ENCODE measurements at regions not wholly inside any gene's neighbourhood (a gene's known extent, or its start where the extent isn't known, plus 50 kb on each side); places are given as distances from the start of the nearest gene placed in this dataset.
A peak's percentile ranks its signal among the peaks of the same experiment; 100 is the strongest.
"Not testable (repeated sequence)": the region's sequence is repeated elsewhere in the genome, so short reads cannot be mapped to it uniquely, and the experiment has no call there.

DNA sequence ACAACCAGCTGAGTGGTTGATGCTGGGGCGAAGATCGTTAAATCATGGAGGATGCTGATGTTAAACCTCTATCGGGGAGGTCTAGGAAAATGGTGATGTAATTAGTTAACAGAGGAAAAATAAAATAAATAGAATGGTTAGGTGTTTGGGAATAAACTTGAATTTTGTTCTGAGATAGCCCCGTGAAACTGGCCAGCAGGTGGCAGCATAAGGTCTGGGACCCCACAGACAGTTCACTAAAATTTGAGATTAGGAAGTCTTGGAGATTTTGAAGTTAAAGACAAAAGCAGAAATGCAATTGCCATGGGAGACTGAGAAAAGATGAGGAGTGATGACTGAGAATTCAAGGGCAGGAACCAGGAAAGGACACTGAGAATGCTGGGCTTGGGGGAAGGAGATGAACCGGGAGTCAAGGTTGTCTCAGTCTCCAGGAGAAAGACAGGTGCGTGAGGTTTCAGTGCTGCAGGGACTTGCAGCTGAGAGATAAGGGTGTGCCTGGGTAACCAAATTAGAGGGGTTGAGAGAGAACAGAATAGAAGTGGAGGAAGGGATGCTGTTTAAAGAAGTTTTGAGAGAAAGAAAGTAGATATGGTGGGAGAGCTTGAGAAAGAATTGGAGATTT, 248.0 kb downstream of the ZNF92 start:
- H3K79me2 ChIP-seq (ENCODE audit: low read length); CTCF ChIA-PET; intact Hi-C loops (cut with micrococcal nuclease); H3K4me2 ChIP-seq (ENCODE audit: low read length); H3K27ac ChIP-seq (ENCODE audit: low read length); H3F3A ChIP-seq (ENCODE audit: low read length, unreplicated experiment); H3K27me3 ChIP-seq (ENCODE audit: low read length); H3K9me2 ChIP-seq (replicated peaks; ENCODE audit: low read length); H3K4me1 ChIP-seq (ENCODE audit: insufficient read depth, low read length); H2AFZ ChIP-seq (ENCODE audit: low read length); H4K20me1 ChIP-seq (ENCODE audit: low read length); H3K9me3 ChIP-seq (ENCODE audit: low read length); H3K36me3 ChIP-seq (ENCODE audit: low read depth, low read length); H3K9ac ChIP-seq (ENCODE audit: low read length); H3K4me3 ChIP-seq (ENCODE audit: low read length); BruUV-seq (replicated peaks): not testable (repeated sequence)
- TF ChIP-seq CTCF (conservative IDR thresholded peaks at IDR 0.05; ENCODE audit: low read depth, low read length): peak; percentile 64
- POLR2A ChIA-PET (ENCODE audit: unreplicated experiment): interaction anchor here (0.6 kb wide), 1 partner anchor 49 kb away, joined by 4 read pairs; no protein-coding TSS in a partner anchor
- ATAC-seq (peak; percentile 73), DNase-seq (peak; percentile 21)

- POLR2A ChIA-PET (ENCODE audit: unreplicated experiment); H3K4me3 ChIP-seq (ENCODE audit: low read length); ATAC-seq; H2AFZ ChIP-seq (ENCODE audit: low read length); CTCF ChIA-PET; H4K20me1 ChIP-seq (ENCODE audit: low read length); H3K4me2 ChIP-seq (ENCODE audit: low read length); DNase-seq; H3K27ac ChIP-seq (ENCODE audit: low read length); intact Hi-C loops (cut with micrococcal nuclease); H3K79me2 ChIP-seq (ENCODE audit: low read length); BruUV-seq (replicated peaks); H3F3A ChIP-seq (ENCODE audit: low read length, unreplicated experiment); H3K4me1 ChIP-seq (ENCODE audit: insufficient read depth, low read length); H3K9me3 ChIP-seq (ENCODE audit: low read length); H3K9ac ChIP-seq (ENCODE audit: low read length); H3K9me2 ChIP-seq (replicated peaks; ENCODE audit: low read length); H3K36me3 ChIP-seq (ENCODE audit: low read depth, low read length): not testable (repeated sequence)
- H3K27me3 ChIP-seq (ENCODE audit: low read length): peaks cover 11% of the 10 kb centered on the region; the same call in 1 of the 2 replicates
Measured at GRCh38 chr7:65631236-65631635, 241.6 kb upstream of the VKORC1L1 start.

- H3K4me2 ChIP-seq (ENCODE audit: low read length); BruUV-seq (replicated peaks); H3K27ac ChIP-seq (ENCODE audit: low read length); H3F3A ChIP-seq (ENCODE audit: low read length, unreplicated experiment); intact Hi-C loops (cut with micrococcal nuclease); H2AFZ ChIP-seq (ENCODE audit: low read length); H4K20me1 ChIP-seq (ENCODE audit: low read length); H3K4me1 ChIP-seq (ENCODE audit: insufficient read depth, low read length); H3K36me3 ChIP-seq (ENCODE audit: low read depth, low read length); CTCF ChIA-PET; H3K9me3 ChIP-seq (ENCODE audit: low read length); H3K4me3 ChIP-seq (ENCODE audit: low read length); DNase-seq; H3K79me2 ChIP-seq (ENCODE audit: low read length); H3K9me2 ChIP-seq (replicated peaks; ENCODE audit: low read length); H3K9ac ChIP-seq (ENCODE audit: low read length); H3K27me3 ChIP-seq (ENCODE audit: low read length); POLR2A ChIA-PET (ENCODE audit: unreplicated experiment): not testable (repeated sequence)
- peak; percentile 77 for ATAC-seq
Measured at GRCh38 chr7:65633587-65634404, 239.1 kb upstream of the VKORC1L1 start.

DNA sequence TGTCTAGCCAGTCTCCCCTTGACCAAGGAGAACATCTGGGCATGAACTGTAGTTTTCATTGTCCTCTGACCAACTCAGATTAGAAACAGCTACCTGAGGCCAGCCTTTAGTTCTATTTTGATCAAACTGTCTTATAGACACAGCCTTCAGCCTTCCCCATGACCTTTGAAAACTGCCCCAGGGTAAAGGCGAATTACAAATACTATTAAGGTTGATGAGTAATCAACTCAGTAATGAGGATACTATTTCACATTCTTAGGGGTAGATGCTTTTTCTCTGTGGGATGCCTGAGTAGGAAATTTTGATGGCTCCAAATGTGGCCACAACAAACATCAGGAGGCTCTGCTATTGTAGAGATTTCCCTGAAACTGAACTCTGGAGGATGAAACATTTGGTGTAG, 234.0 kb upstream of the VKORC1L1 start:
- H3K9me3 ChIP-seq (ENCODE audit: low read length); BruUV-seq (replicated peaks); H3F3A ChIP-seq (ENCODE audit: low read length, unreplicated experiment); H3K4me2 ChIP-seq (ENCODE audit: low read length); H4K20me1 ChIP-seq (ENCODE audit: low read length); POLR2A ChIA-PET (ENCODE audit: unreplicated experiment); H3K27ac ChIP-seq (ENCODE audit: low read length); H3K9me2 ChIP-seq (replicated peaks; ENCODE audit: low read length); H3K36me3 ChIP-seq (ENCODE audit: low read depth, low read length); H2AFZ ChIP-seq (ENCODE audit: low read length); H3K4me1 ChIP-seq (ENCODE audit: insufficient read depth, low read length); H3K9ac ChIP-seq (ENCODE audit: low read length); DNase-seq; H3K4me3 ChIP-seq (ENCODE audit: low read length); H3K27me3 ChIP-seq (ENCODE audit: low read length); H3K79me2 ChIP-seq (ENCODE audit: low read length); intact Hi-C loops (cut with micrococcal nuclease); CTCF ChIA-PET: not testable (repeated sequence)
- ATAC-seq: peak; percentile 72

- H3K4me2 ChIP-seq (ENCODE audit: low read length); H3K36me3 ChIP-seq (ENCODE audit: low read depth, low read length); H3K79me2 ChIP-seq (ENCODE audit: low read length); H3K9me3 ChIP-seq (ENCODE audit: low read length); POLR2A ChIA-PET (ENCODE audit: unreplicated experiment); H3F3A ChIP-seq (ENCODE audit: low read length, unreplicated experiment); BruUV-seq (replicated peaks); H3K4me3 ChIP-seq (ENCODE audit: low read length); H3K9ac ChIP-seq (ENCODE audit: low read length); CTCF ChIA-PET; intact Hi-C loops (cut with micrococcal nuclease); H3K4me1 ChIP-seq (ENCODE audit: insufficient read depth, low read length); H3K27ac ChIP-seq (ENCODE audit: low read length); H2AFZ ChIP-seq (ENCODE audit: low read length); H4K20me1 ChIP-seq (ENCODE audit: low read length); DNase-seq; H3K27me3 ChIP-seq (ENCODE audit: low read length); H3K9me2 ChIP-seq (replicated peaks; ENCODE audit: low read length): not testable (repeated sequence)
- peak; percentile 80 for ATAC-seq
Measured at GRCh38 chr7:65639717-65640116, 233.2 kb upstream of the VKORC1L1 start.

- H2AFZ ChIP-seq (ENCODE audit: low read length); H3K4me3 ChIP-seq (ENCODE audit: low read length); H3K79me2 ChIP-seq (ENCODE audit: low read length); H3K36me3 ChIP-seq (ENCODE audit: low read depth, low read length); H3K9me2 ChIP-seq (replicated peaks; ENCODE audit: low read length); ATAC-seq; POLR2A ChIA-PET (ENCODE audit: unreplicated experiment); CTCF ChIA-PET; H3F3A ChIP-seq (ENCODE audit: low read length, unreplicated experiment); H3K27me3 ChIP-seq (ENCODE audit: low read length); DNase-seq; H4K20me1 ChIP-seq (ENCODE audit: low read length); H3K9me3 ChIP-seq (ENCODE audit: low read length); H3K9ac ChIP-seq (ENCODE audit: low read length); BruUV-seq (replicated peaks); H3K4me2 ChIP-seq (ENCODE audit: low read length); H3K4me1 ChIP-seq (ENCODE audit: insufficient read depth, low read length); intact Hi-C loops (cut with micrococcal nuclease); H3K27ac ChIP-seq (ENCODE audit: low read length): not testable (repeated sequence)
Measured at GRCh38 chr7:65643498-65643897, 229.4 kb upstream of the VKORC1L1 start.
